CD4-positive, alpha-beta T cell treated with Interleukin-4 for 4 hours (primary cell): ENCODE measurements at regions not wholly inside any gene's neighbourhood (a gene's known extent, or its start where the extent isn't known, plus 50 kb on each side); places are given as distances from the start of the nearest gene placed in this dataset.
"Not testable (repeated sequence)": the region's sequence is repeated elsewhere in the genome, so short reads cannot be mapped to it uniquely, and the experiment has no call there.

Experiments
- DNase-seq: peaks from one replicate; pipeline ENCODE4 v3.0.0-alpha.2; 2020

- no peak for DNase-seq
These were observed 657.7 kb downstream of the ETNK1 start for GRCh38 chr12:23282701-23283100.

- not testable (repeated sequence) for DNase-seq
These were observed 661.0 kb downstream of the ETNK1 start for GRCh38 chr12:23285764-23286530.

- DNase-seq, result no peak
These were observed 658.7 kb downstream of the SOX5 start for GRCh38 chr12:23290627-23291330.

DNA sequence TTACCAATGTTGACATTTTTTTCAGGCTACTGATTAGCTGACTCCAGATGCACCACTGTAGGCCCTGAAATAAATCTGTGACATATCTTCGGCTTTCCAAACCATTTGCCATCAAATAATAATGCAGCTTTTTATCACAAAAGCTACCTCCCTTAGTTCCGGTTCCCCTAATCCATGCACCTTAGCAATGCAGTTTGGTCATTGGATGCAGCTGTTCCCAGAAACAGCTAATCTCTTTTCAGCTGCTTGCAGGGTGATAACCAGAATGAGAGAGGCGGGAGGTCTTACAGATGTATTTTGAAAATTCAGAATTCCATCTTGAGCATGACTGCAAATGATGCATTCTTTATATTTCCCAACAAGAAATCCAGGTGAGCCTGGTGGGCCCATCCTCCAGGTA is 646.2 kb downstream of the SOX5 start:
- DNase-seq, result no peak

- DNase-seq, result no peak
These were observed 645.6 kb downstream of the SOX5 start for GRCh38 chr12:23303821-23304220.

DNA sequence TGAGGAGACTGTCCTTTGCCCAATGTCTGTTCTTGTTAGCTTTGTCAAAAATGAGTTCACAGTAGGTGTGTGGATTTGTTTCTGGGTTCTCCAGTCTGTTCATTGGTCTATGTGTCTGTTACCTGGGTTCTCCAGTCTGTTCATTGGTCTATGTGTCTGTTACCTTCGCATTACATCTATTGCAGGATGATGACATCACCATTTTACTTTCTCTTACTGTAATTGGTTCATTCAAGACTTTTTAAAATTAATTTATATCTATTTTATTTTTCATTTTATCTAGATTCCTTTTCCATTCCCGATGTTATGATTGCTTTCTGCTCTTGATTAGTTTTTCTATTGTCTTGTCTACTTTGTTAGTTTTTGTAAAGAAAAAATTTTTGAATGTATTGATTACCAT is 615.5 kb downstream of the SOX5 start:
- no peak for DNase-seq

- DNase-seq, result no peak
These were observed 613.9 kb downstream of the SOX5 start for GRCh38 chr12:23335593-23335992.

DNA sequence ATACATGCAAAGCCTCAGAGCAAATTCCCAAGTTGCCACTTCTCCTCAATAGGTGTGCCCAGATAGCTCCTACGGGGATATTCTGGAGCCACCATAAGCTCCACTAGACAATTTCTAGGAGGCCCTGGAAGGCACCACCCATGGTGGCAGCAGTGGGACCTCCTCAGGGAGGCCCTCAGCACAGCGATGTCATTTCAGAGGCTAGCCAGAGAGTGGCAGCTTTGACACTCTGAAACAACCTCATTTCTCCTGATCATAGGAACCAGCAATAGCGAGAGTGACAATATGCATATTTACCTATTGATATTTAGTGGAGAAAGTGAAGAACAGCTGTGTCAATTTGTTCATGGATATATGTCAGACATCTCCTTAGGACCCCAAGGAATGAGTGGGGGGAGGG is 612.3 kb downstream of the SOX5 start:
- DNase-seq, result no peak

GRCh38 chr12:23340351-23340750 is 609.1 kb downstream of the SOX5 start:
- no peak for DNase-seq

DNA sequence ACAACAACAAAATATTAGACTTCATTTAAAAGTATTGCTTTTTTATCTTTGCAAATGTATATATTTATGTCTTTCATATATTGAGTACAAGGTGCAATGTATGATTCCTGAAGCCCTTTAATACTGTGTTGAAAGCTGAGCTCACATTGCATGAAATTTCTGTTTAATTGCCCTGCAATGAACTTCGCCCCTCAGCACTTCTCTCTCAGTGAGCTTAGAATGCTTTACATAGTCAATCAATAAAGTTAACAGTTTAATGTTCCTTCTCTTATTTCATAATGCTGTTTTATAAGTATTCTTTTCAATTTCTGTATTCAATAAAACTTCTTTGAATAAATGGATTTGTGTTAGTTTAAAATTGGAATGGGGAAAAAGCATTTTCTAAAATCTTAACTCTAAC is 607.1 kb downstream of the SOX5 start:
- no peak for DNase-seq

- no peak for DNase-seq
These were observed 599.9 kb downstream of the SOX5 start for GRCh38 chr12:23349564-23349963.

- DNase-seq, result no peak
These were observed 598.7 kb downstream of the SOX5 start for GRCh38 chr12:23350808-23351207.

GRCh38 chr12:23352670-23353069 is 596.8 kb downstream of the SOX5 start:
- no peak for DNase-seq

DNA sequence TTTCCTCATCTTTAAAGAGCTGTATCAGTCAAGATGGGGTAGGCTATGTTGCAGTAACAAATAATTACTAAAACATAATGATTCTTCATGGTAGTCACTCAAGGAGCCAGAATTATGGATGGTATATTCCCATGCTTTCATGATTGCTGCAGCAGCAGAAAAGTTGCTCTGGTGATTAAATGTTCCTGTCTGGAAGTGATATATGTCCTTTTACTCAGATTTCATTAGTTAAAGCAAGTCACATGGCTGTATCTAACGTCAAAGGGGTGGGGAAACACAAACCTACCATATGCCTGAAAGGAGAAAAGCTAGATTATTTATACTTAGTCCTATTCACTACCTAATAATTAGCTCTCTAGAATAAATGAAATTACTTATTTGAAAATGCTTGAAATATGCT is 594.7 kb downstream of the SOX5 start:
- DNase-seq, result no peak

GRCh38 chr12:23356440-23356839 is 593.0 kb downstream of the SOX5 start:
- no peak for DNase-seq

DNA sequence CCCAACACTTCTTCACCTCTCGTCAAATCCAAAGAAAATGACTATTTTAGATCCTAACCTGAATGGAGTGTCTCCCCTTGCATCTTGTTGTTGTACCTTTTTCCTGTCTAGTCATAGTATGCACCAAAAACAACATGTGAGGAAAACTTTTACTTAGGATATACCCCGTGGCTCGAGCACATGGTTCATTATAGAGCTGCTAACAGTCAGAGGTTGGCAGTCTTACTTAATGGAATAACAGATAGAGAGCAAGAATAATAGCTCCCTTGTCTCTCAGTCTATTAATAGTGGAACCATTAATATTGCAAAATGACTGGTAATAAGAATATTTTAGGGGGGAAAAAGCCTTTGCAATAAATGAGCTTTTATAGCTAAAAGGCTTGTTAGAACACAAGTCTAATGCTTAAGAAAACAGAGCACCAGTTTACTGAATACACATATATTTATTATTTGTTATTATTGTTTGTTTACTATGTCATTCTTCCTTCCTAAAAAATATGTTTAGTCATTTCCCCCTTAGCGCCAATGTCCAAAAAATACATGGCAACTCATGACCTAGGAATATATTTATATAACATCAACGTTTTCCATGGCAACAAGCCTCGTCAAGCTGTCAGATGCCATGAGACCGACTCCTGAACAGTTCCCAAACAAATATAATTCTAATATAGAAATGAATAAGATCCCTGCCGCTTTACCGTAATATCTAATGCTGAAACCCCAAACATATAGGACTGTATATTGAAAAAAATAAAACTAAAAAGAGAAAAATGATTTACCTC is 592.4 kb downstream of the SOX5 start:
- DNase-seq, result no peak

DNA sequence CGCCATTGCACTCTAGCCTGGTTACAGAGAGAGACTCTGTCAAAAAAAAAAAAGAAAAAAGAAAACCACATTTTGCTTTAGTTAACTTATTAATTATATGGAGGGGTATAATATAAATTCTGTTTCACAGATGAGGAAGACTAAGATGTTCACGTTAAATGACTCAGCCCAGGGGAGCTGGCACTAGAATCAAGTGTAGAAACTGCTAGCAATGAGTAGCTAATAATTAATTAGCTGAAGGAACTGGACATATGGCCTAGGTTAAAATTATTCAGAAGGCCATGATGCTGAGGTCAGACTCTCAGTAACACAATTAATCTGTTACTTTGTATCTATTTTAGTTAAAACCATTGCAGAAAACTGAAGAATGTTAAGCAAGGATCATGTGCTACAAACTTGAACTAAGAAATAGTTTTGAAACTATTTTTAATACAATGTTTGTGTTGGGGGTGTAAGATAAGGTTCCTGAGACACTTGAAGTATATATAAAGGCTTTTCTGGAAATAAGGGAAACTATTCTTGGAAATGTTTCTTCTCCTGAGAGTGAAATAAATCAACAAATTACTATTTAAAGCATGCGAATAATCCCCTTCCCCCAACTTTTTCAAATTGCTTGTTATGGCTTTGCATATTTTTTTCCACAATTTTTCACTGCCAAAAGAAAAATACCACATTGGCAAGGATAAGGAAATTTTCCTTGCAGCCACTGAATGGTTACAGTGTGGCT is 589.3 kb downstream of the SOX5 start:
- no peak for DNase-seq

DNA sequence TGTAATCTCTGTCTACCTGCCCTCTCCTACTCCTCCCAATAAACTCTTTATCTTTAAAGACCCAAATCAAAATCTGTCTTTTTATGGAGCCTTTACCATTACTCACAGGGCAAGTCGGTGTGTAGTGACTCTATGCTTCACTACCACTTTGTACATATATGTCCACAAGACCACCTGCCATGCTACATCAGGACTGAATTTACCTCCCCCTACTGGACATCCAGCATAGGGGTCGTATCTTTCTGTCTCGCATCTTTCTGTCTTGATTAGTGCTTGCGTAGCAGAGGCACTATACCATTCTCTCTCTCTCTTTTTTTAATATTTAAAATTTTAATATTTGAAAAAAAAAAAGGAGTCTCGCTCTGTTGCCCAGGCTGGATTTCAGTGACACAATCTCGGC is 587.5 kb downstream of the SOX5 start:
- no peak for DNase-seq

DNA sequence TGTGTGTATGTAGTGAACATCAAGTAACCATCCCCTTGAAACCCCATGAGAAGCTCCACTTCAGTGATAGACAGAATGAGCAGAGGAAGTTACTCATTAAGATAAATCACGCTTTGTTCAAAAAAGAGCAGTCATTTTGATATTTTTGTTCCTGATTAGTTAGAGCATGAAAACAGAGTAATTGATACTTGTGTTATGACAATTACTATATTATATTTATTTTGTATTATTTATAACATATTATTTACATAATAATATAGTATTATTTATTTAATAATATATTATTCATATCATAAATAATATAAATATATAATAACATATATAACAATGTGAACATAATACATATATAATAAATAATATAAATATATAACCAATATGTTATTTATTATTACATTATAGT is 580.9 kb downstream of the SOX5 start:
- DNase-seq, result no peak

DNA sequence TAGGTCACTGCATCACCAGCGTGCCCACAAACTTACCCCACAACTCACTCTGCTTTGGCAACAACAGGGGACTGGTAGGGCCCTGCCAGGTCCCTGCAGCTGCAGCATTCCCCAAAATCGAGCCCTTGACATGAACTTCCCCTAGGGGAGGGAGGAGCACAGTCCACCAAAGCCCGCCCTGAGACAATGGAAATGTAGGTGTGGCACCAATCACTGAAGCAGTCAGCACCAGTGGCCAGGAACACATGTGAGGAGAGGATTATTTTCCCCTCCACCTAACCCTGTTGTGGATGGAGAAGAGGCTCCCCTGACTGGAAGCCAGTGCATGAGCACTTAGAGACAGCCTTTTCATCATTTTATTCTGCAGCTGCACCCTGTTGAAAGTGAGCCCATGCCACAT is 573.8 kb downstream of the SOX5 start:
- DNase-seq, result no peak

DNA sequence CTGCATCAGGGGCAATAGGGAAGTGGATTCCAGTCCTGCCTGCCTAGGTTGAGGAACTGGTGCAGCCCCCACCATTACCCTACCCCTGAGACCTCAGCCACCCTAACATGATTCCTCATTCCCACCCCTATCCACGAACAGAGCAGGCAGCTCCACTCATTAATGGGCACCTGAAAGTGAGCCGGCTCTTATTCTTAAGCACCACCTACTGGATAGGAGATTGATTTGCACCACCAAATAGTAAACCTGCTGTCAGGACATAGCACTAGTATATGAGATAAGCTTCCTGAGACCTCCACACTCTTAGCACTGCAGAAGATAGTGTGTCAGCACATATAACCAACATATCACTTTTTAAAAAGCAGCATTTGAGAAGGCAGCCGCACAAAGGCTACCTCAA is 573.2 kb downstream of the SOX5 start:
- DNase-seq, result no peak

- DNase-seq, result no peak
These were observed 568.9 kb downstream of the SOX5 start for GRCh38 chr12:23380419-23381100.

- not testable (repeated sequence) for DNase-seq
These were observed 560.6 kb downstream of the SOX5 start for GRCh38 chr12:23388898-23389297.
